DND-41 (cell line): ENCODE measurements at regions not wholly inside any gene's neighbourhood (a gene's known extent, or its start where the extent isn't known, plus 50 kb on each side); places are given as distances from the start of the nearest gene placed in this dataset.

Experiments
- CTCF ChIP-seq: IDR thresholded peaks from 2 replicates; pipeline ENCODE4 v1.5.1; 2012; ENCODE audit warnings: borderline replicate concordance, low read length, moderate library complexity, mild to moderate bottlenecking; ENCODE audit not compliant: poor library complexity, severe bottlenecking; ENCODE audit errors: extremely low read depth
- EZH2 ChIP-seq: IDR thresholded peaks from 3 replicates; pipeline ENCODE4 v1.6.1; 2012; ENCODE audit warnings: borderline replicate concordance, low read depth, mild to moderate bottlenecking, moderate library complexity, low read length, inconsistent platforms; ENCODE audit not compliant: severe bottlenecking

GRCh38 chr2:219876931-219877330 lies 249.5 kb downstream of the SLC4A3 start:
- no peak for TF ChIP-seq CTCF
- no peak for TF ChIP-seq EZH2
